ENCODE measurements at regions not wholly inside any gene's neighbourhood (a gene's known extent, or its start where the extent isn't known, plus 50 kb on each side); places are given as distances from the start of the nearest gene placed in this dataset.
A peak's percentile ranks its signal among the peaks of the same experiment; 100 is the strongest.

DNA sequence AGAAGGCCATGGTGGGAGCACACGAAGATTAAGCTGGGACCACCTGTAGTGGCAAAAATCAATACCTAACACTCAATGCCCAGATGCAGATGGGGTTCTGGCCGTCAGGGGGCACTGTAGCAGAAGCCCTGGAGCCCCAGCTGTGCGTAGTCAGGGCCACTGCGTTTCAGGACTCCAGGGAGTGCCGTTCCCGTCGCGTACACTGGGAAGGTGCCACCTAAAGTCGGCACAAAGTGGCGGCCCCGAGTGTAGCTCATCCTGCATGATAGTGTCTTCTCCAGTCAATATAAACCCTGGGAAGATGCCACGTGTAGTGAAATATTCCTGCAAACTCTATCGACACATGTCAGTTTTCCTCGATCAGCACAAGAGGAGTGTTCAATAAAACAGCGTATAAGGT is 123.8 kb upstream of the NTM start (continued):
- TF ChIP-seq, protein P1, sequence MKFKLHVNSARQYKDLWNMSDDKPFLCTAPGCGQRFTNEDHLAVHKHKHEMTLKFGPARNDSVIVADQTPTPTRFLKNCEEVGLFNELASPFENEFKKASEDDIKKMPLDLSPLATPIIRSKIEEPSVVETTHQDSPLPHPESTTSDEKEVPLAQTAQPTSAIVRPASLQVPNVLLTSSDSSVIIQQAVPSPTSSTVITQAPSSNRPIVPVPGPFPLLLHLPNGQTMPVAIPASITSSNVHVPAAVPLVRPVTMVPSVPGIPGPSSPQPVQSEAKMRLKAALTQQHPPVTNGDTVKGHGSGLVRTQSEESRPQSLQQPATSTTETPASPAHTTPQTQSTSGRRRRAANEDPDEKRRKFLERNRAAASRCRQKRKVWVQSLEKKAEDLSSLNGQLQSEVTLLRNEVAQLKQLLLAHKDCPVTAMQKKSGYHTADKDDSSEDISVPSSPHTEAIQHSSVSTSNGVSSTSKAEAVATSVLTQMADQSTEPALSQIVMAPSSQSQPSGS (CRISPR knock-in tag; IDR thresholded peaks at IDR 0.05; ENCODE audit: borderline replicate concordance, low read depth), result no peak
- TF ChIP-seq, protein P2, sequence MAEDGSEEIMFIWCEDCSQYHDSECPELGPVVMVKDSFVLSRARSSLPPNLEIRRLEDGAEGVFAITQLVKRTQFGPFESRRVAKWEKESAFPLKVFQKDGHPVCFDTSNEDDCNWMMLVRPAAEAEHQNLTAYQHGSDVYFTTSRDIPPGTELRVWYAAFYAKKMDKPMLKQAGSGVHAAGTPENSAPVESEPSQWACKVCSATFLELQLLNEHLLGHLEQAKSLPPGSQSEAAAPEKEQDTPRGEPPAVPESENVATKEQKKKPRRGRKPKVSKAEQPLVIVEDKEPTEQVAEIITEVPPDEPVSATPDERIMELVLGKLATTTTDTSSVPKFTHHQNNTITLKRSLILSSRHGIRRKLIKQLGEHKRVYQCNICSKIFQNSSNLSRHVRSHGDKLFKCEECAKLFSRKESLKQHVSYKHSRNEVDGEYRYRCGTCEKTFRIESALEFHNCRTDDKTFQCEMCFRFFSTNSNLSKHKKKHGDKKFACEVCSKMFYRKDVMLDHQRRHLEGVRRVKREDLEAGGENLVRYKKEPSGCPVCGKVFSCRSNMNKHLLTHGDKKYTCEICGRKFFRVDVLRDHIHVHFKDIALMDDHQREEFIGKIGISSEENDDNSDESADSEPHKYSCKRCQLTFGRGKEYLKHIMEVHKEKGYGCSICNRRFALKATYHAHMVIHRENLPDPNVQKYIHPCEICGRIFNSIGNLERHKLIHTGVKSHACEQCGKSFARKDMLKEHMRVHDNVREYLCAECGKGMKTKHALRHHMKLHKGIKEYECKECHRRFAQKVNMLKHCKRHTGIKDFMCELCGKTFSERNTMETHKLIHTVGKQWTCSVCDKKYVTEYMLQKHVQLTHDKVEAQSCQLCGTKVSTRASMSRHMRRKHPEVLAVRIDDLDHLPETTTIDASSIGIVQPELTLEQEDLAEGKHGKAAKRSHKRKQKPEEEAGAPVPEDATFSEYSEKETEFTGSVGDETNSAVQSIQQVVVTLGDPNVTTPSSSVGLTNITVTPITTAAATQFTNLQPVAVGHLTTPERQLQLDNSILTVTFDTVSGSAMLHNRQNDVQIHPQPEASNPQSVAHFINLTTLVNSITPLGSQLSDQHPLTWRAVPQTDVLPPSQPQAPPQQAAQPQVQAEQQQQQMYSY (CRISPR knock-in tag; IDR thresholded peaks at IDR 0.05), result no peak
- TF ChIP-seq, protein P3, sequence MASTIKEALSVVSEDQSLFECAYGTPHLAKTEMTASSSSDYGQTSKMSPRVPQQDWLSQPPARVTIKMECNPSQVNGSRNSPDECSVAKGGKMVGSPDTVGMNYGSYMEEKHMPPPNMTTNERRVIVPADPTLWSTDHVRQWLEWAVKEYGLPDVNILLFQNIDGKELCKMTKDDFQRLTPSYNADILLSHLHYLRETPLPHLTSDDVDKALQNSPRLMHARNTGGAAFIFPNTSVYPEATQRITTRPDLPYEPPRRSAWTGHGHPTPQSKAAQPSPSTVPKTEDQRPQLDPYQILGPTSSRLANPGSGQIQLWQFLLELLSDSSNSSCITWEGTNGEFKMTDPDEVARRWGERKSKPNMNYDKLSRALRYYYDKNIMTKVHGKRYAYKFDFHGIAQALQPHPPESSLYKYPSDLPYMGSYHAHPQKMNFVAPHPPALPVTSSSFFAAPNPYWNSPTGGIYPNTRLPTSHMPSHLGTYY (CRISPR knock-in tag; IDR thresholded peaks at IDR 0.05), result no peak
- TF ChIP-seq ZNF263 (CRISPR knock-in tag; IDR thresholded peaks at IDR 0.05; ENCODE audit: low read depth), result no peak
- TF ChIP-seq ZMAT4 (CRISPR knock-in tag; IDR thresholded peaks at IDR 0.05), result no peak
- no peak for TF ChIP-seq TP53 (CRISPR knock-in tag; IDR thresholded peaks at IDR 0.05)
- no peak for TF ChIP-seq E2F4 (CRISPR knock-in tag; IDR thresholded peaks at IDR 0.05; ENCODE audit: borderline replicate concordance, low read depth)
- peak; percentile 76 for TF ChIP-seq ZNF423 (CRISPR knock-in tag; IDR thresholded peaks at IDR 0.05)
- no peak for TF ChIP-seq NFATC4 (CRISPR knock-in tag; IDR thresholded peaks at IDR 0.05)
- no peak for TF ChIP-seq GTF2I (CRISPR knock-in tag; conservative IDR thresholded peaks at IDR 0.05)
- TF ChIP-seq GRHL2 (CRISPR knock-in tag; IDR thresholded peaks at IDR 0.05; ENCODE audit: insufficient replicate concordance, severe bottlenecking), result no peak
- TF ChIP-seq CDX4 (CRISPR knock-in tag; IDR thresholded peaks at IDR 0.05; ENCODE audit: borderline replicate concordance), result no peak
- peak; percentile 39; the same call in 1 of the 2 replicates for TF ChIP-seq FOXK1 (CRISPR knock-in tag; IDR thresholded peaks at IDR 0.05)
- TF ChIP-seq MXD4 (CRISPR knock-in tag; IDR thresholded peaks at IDR 0.05; ENCODE audit: borderline replicate concordance), result no peak
- TF ChIP-seq RELA (CRISPR knock-in tag; IDR thresholded peaks at IDR 0.05; ENCODE audit: borderline replicate concordance), result no peak
- TF ChIP-seq MAX (CRISPR knock-in tag; IDR thresholded peaks at IDR 0.05), result no peak; the same call in 1 of the 2 replicates
- TF ChIP-seq KAT7 (CRISPR knock-in tag; IDR thresholded peaks at IDR 0.05; ENCODE audit: borderline replicate concordance), result peak; percentile 48; the same call in 1 of the 2 replicates
- no peak for TF ChIP-seq ZNF416 (CRISPR knock-in tag; IDR thresholded peaks at IDR 0.05)
- TF ChIP-seq ZNF671 (CRISPR knock-in tag; IDR thresholded peaks at IDR 0.05), result no peak
- TF ChIP-seq, protein P4, sequence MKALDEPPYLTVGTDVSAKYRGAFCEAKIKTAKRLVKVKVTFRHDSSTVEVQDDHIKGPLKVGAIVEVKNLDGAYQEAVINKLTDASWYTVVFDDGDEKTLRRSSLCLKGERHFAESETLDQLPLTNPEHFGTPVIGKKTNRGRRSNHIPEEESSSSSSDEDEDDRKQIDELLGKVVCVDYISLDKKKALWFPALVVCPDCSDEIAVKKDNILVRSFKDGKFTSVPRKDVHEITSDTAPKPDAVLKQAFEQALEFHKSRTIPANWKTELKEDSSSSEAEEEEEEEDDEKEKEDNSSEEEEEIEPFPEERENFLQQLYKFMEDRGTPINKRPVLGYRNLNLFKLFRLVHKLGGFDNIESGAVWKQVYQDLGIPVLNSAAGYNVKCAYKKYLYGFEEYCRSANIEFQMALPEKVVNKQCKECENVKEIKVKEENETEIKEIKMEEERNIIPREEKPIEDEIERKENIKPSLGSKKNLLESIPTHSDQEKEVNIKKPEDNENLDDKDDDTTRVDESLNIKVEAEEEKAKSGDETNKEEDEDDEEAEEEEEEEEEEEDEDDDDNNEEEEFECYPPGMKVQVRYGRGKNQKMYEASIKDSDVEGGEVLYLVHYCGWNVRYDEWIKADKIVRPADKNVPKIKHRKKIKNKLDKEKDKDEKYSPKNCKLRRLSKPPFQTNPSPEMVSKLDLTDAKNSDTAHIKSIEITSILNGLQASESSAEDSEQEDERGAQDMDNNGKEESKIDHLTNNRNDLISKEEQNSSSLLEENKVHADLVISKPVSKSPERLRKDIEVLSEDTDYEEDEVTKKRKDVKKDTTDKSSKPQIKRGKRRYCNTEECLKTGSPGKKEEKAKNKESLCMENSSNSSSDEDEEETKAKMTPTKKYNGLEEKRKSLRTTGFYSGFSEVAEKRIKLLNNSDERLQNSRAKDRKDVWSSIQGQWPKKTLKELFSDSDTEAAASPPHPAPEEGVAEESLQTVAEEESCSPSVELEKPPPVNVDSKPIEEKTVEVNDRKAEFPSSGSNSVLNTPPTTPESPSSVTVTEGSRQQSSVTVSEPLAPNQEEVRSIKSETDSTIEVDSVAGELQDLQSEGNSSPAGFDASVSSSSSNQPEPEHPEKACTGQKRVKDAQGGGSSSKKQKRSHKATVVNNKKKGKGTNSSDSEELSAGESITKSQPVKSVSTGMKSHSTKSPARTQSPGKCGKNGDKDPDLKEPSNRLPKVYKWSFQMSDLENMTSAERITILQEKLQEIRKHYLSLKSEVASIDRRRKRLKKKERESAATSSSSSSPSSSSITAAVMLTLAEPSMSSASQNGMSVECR (CRISPR knock-in tag; IDR thresholded peaks at IDR 0.05; ENCODE audit: borderline replicate concordance), result no peak
- TF ChIP-seq SP1 (CRISPR knock-in tag; conservative IDR thresholded peaks at IDR 0.05), result 0 out of 2 replicates have a peak, but pooled peaks have one; percentile 42
- no peak for TF ChIP-seq ZNF281 (CRISPR knock-in tag; IDR thresholded peaks at IDR 0.05)
- no peak for TF ChIP-seq CREM (CRISPR knock-in tag; IDR thresholded peaks at IDR 0.05)
